ENCODE measurements at regions not wholly inside any gene's neighbourhood (a gene's known extent, or its start where the extent isn't known, plus 50 kb on each side); places are given as distances from the start of the nearest gene placed in this dataset.

DNA sequence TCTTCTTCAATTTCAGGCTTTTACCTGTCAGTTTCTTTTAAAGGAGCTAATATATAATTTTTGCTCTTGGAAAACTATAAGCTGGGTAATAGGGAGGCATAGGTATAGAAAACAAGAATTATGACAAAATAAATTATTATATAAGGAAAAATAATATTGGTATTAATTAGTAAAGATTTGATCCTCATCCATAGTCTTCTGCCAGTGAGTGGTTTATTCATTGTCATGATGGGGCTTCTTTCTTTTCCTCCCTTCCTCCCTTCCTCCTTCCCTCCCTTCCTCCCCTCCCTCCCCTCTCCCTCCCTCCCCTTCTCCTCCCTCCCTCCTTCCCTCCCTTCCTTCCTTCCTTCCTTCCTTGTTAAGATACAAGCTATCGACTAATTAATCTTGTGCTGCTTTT, 698.6 kb downstream of the SORCS3 start:
- TF ChIP-seq, protein P1, sequence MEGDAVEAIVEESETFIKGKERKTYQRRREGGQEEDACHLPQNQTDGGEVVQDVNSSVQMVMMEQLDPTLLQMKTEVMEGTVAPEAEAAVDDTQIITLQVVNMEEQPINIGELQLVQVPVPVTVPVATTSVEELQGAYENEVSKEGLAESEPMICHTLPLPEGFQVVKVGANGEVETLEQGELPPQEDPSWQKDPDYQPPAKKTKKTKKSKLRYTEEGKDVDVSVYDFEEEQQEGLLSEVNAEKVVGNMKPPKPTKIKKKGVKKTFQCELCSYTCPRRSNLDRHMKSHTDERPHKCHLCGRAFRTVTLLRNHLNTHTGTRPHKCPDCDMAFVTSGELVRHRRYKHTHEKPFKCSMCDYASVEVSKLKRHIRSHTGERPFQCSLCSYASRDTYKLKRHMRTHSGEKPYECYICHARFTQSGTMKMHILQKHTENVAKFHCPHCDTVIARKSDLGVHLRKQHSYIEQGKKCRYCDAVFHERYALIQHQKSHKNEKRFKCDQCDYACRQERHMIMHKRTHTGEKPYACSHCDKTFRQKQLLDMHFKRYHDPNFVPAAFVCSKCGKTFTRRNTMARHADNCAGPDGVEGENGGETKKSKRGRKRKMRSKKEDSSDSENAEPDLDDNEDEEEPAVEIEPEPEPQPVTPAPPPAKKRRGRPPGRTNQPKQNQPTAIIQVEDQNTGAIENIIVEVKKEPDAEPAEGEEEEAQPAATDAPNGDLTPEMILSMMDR (IDR thresholded peaks at IDR 0.05), result no peak
- no peak for TF ChIP-seq EZH2 (IDR thresholded peaks at IDR 0.05; ENCODE audit: borderline replicate concordance, insufficient read depth, low read depth, low read length, poor library complexity, severe bottlenecking)

Data from B cell (primary cell).